ENCODE measurements at regions not wholly inside any gene's neighbourhood (a gene's known extent, or its start where the extent isn't known, plus 50 kb on each side); places are given as distances from the start of the nearest gene placed in this dataset.

GRCh38 chr3:14306142-14306541 is 96.3 kb upstream of the SLC6A6 start:
- no peak for DNase-seq (ENCODE audit: extremely low spot score)
- no peak for TF ChIP-seq CTCF (IDR thresholded peaks at IDR 0.05; ENCODE audit: control extremely low read depth, extremely low read depth, low read depth, missing control alignments)
- ChIA-PET CTCF (interaction anchor here (1.8 kb wide), 1 partner anchor 13 kb away, joined by 4 read pairs; no protein-coding TSS in a partner anchor), POLR2A (no interaction called here)

- no peak for TF ChIP-seq CTCF (IDR thresholded peaks at IDR 0.05; ENCODE audit: control extremely low read depth, extremely low read depth, low read depth, missing control alignments)
- no peak for DNase-seq (ENCODE audit: extremely low spot score)
- CTCF ChIA-PET = interaction anchor here (1.8 kb wide), 1 partner anchor 14 kb away, joined by 4 read pairs; no protein-coding TSS in a partner anchor
- POLR2A ChIA-PET = no interaction called here
Observed at GRCh38 chr3:14307656-14308302, 94.6 kb upstream of the SLC6A6 start.

- DNase-seq (ENCODE audit: extremely low spot score) = no peak
- POLR2A ChIA-PET = no interaction called here
- CTCF ChIA-PET = no interaction called here
- TF ChIP-seq CTCF (IDR thresholded peaks at IDR 0.05; ENCODE audit: control extremely low read depth, extremely low read depth, low read depth, missing control alignments) = no peak
Observed at GRCh38 chr3:14311729-14312128, 90.7 kb upstream of the SLC6A6 start.

GRCh38 chr3:14312375-14312774 is 90.0 kb upstream of the SLC6A6 start:
- CTCF ChIA-PET = no interaction called here
- TF ChIP-seq CTCF (IDR thresholded peaks at IDR 0.05; ENCODE audit: control extremely low read depth, extremely low read depth, low read depth, missing control alignments) = no peak
- POLR2A ChIA-PET = no interaction called here

GRCh38 chr3:14317057-14317553 is 85.3 kb upstream of the SLC6A6 start:
- no peak for TF ChIP-seq CTCF (IDR thresholded peaks at IDR 0.05; ENCODE audit: control extremely low read depth, extremely low read depth, low read depth, missing control alignments)
- POLR2A ChIA-PET = no interaction called here
- CTCF ChIA-PET = no interaction called here
- DNase-seq (ENCODE audit: extremely low spot score) = no peak

More at GRCh38 chr3:14312375-14312774, 90.0 kb upstream of the SLC6A6 start:
- no peak for DNase-seq (ENCODE audit: extremely low spot score)

- TF ChIP-seq CTCF (IDR thresholded peaks at IDR 0.05; ENCODE audit: control extremely low read depth, extremely low read depth, low read depth, missing control alignments) = no peak
- POLR2A ChIA-PET = no interaction called here
- DNase-seq (ENCODE audit: extremely low spot score) = no peak
- CTCF ChIA-PET = interaction anchor here (0.8 kb wide), 1 partner anchor 603 kb away, joined by 3 read pairs; no protein-coding TSS in a partner anchor
Observed at GRCh38 chr3:14318646-14319045, 83.8 kb upstream of the SLC6A6 start.
